B cell (primary cell): ENCODE measurements at regions not wholly inside any gene's neighbourhood (a gene's known extent, or its start where the extent isn't known, plus 50 kb on each side); places are given as distances from the start of the nearest gene placed in this dataset.

Experiments used
- ATAC-seq: fragments of 200-7000 bp; cut with Tn5 transposase; one replicate; pipeline ENCODE4 v1.10.0; 2021; ENCODE audit warnings: low read depth, mild to moderate bottlenecking, moderate number of reproducible peaks, moderate library complexity
- CTCF ChIA-PET: fragments of 350-600 bp; sonication (Branson Sonifier 250); formaldehyde crosslinking; loops from one replicate; lab custom pipeline; 2021; ENCODE audit warnings: antibody characterized with exemption, inconsistent platforms; lab: Charles Lee
- POLR2A ChIA-PET: fragments of 350-600 bp; sonication (Branson Sonifier 250); formaldehyde crosslinking; loops from one replicate; lab custom pipeline; 2021; ENCODE audit warnings: antibody characterized with exemption; lab: Charles Lee
- DNase-seq: peaks from one replicate; pipeline ENCODE4 v3.0.0; 2013
- H2AFZ ChIP-seq: 2 replicates; pipeline ENCODE4 v1.6.1; 2012; ENCODE audit warnings: mild to moderate bottlenecking, low read depth, low read length; ENCODE audit not compliant: insufficient read depth, poor library complexity, severe bottlenecking
- H3K27ac ChIP-seq, 2 donors: 1 replicate in 1 of 2; 2 replicates in 1 of 2; pipeline ENCODE4 v1.5.1; 2012 to 2013; ENCODE audit warnings: low read length in 2 of 2, mild to moderate bottlenecking in 2 of 2, moderate library complexity in 1 of 2
- H3K27me3 ChIP-seq, 4 experiments: fragments of 200-600 bp in 1 of 4; sonication (generic) in 1 of 4; replicated peaks in 1 of 4; 1 replicate in 2 of 4; 2 replicates in 2 of 4; pipeline versions ENCODE4 v1.6.1 to v1.7.0; 2013 to 2016; ENCODE audit warnings: low read length in 3 of 4, mild to moderate bottlenecking in 2 of 4, mixed read lengths in 1 of 4, moderate library complexity in 1 of 4; ENCODE audit not compliant: insufficient read depth in 4 of 4, control insufficient read depth in 3 of 4; ENCODE audit errors: control extremely low read depth in 1 of 4
- H3K36me3 ChIP-seq, 2 experiments: replicated peaks in 1 of 2; 1 replicate in 1 of 2; 2 replicates in 1 of 2; pipeline versions ENCODE4 v1.6.1 to v1.7.1; 2013; ENCODE audit warnings: low read length in 1 of 2; ENCODE audit not compliant: insufficient read depth in 2 of 2, control insufficient read depth in 1 of 2; ENCODE audit errors: control extremely low read depth in 1 of 2, extremely low read depth in 1 of 2
- H3K4me1 ChIP-seq, 2 donors: fragments of 200-600 bp in 1 of 2; sonication (generic) in 1 of 2; 1 replicate in 1 of 2; 2 replicates in 1 of 2; pipeline versions ENCODE4 v1.5.1 to v1.6.1; 2013 to 2017; ENCODE audit warnings: low read length in 2 of 2; ENCODE audit not compliant: control insufficient read depth in 2 of 2, insufficient read depth in 2 of 2
- H3K4me2 ChIP-seq: replicated peaks from 2 replicates; pipeline ENCODE3; 2012; ENCODE audit warnings: mild to moderate bottlenecking, low read depth, low read length; ENCODE audit not compliant: poor library complexity, severe bottlenecking
- H3K4me3 ChIP-seq, 5 experiments: fragments of 200-600 bp in 1 of 5; sonication (generic) in 1 of 5; 1 replicate in 3 of 5; 2 replicates in 2 of 5; pipeline versions ENCODE4 v1.5.1 to v1.7.0; 2011 to 2016; ENCODE audit warnings: low read length in 4 of 5, mild to moderate bottlenecking in 4 of 5, low read depth in 2 of 5, control low read depth in 1 of 5, moderate library complexity in 1 of 5; ENCODE audit not compliant: insufficient read depth in 1 of 5; ENCODE audit errors: control extremely low read depth in 1 of 5, extremely low read depth in 1 of 5
- H3K79me2 ChIP-seq: fragments of 200-600 bp; sonication (generic); one replicate; pipeline ENCODE4 v1.6.0; 2016; ENCODE audit warnings: low read length; ENCODE audit not compliant: control insufficient read depth, insufficient read depth
- H3K9ac ChIP-seq: fragments of 200-600 bp; sonication (generic); 2 replicates; pipeline ENCODE4 v1.6.1; 2017; ENCODE audit warnings: mild to moderate bottlenecking, low read length, moderate library complexity
- H3K9me3 ChIP-seq, 3 donors: one replicate each; pipeline versions ENCODE4 v1.6.1 to v1.7.1; 2013; ENCODE audit warnings: low read length in 2 of 3; ENCODE audit not compliant: control insufficient read depth in 2 of 3, insufficient read depth in 1 of 3; ENCODE audit errors: control extremely low read depth in 1 of 3
- H4K20me1 ChIP-seq: 2 replicates; pipeline ENCODE4 v1.6.0; 2012; ENCODE audit warnings: mild to moderate bottlenecking, low read length; ENCODE audit not compliant: insufficient read depth, control insufficient read depth, poor library complexity, severe bottlenecking
- H3K27ac Mint-ChIP-seq: one replicate; pipeline ENCODE4 v1.8.0; 2021; ENCODE audit warnings: mixed read lengths
- H3K27me3 Mint-ChIP-seq: one replicate; pipeline ENCODE4 v1.8.0; 2021; ENCODE audit warnings: mixed read lengths
- H3K4me1 Mint-ChIP-seq: one replicate; pipeline ENCODE4 v1.8.0; 2021; ENCODE audit warnings: mixed read lengths
- H3K4me3 Mint-ChIP-seq: one replicate; pipeline ENCODE4 v1.8.0; 2021; ENCODE audit warnings: mixed read lengths
- H3K9me3 Mint-ChIP-seq: one replicate; pipeline ENCODE4 v1.8.0; 2022; ENCODE audit warnings: mixed read lengths; ENCODE audit not compliant: insufficient read depth
- CTCF ChIP-seq: fragments of 200-600 bp; IDR thresholded peaks from one replicate; pipeline ENCODE4 v1.8.0; 2022; ENCODE audit warnings: antibody characterized with exemption, mild to moderate bottlenecking
- EZH2 ChIP-seq: IDR thresholded peaks from 2 replicates; pipeline ENCODE4 v1.6.1; 2012; ENCODE audit warnings: borderline replicate concordance, low read depth, mild to moderate bottlenecking, moderate library complexity, low read length; ENCODE audit not compliant: insufficient read depth, poor library complexity, severe bottlenecking
- WGBS: methylation state at CpG from one replicate; pipeline ENCODE4 v1.1.5; 2013; ENCODE audit warnings: missing lambda C conversion rate; ENCODE audit not compliant: insufficient coverage; 5-methylcytosine and 5-hydroxymethylcytosine counted together
- intact Hi-C: fragments of 100-400 bp; cut with micrococcal nuclease; formaldehyde crosslinking; loops from one replicate; pipeline ENCODE4 v1.10.0; 2022

- H3K9ac ChIP-seq, result no peak overlapping the region
- H3K4me3 Mint-ChIP-seq, result no peak overlapping the region
- no peaks in the 10 kb centered on the region for H3K27me3 ChIP-seq
- no peak overlapping the region for H3K27ac ChIP-seq
- TF ChIP-seq EZH2 (no peak), CTCF (no peak)
- intact Hi-C loops, result no loop called here
- no peaks in the 10 kb centered on the region for H3K9me3 ChIP-seq
- H3K4me3 ChIP-seq, result no peak overlapping the region
- H3K36me3 ChIP-seq, result no peaks in the 10 kb centered on the region
- no peak for DNase-seq
- H3K27ac Mint-ChIP-seq, result no peak overlapping the region
- no peak overlapping the region for H2AFZ ChIP-seq
- POLR2A ChIA-PET, result no interaction called here
- H3K4me2 ChIP-seq, result no peak overlapping the region
- H3K4me1 Mint-ChIP-seq, result no peaks in the 10 kb centered on the region
- no peak for ATAC-seq
- no peaks in the 10 kb centered on the region for H3K4me1 ChIP-seq
- H3K27me3 Mint-ChIP-seq, result no peaks in the 10 kb centered on the region
- no peaks in the 10 kb centered on the region for H3K9me3 Mint-ChIP-seq
- no peaks in the 10 kb centered on the region for H3K79me2 ChIP-seq
- WGBS, result no CpG with 5 or more reads among the region's 1 CpG
- H4K20me1 ChIP-seq, result no peaks in the 10 kb centered on the region
- CTCF ChIA-PET, result no interaction called here
Measured at GRCh38 chr3:168574455-168575158, 478.9 kb upstream of the GOLIM4 start.

- ChIA-PET POLR2A (no interaction called here), CTCF (no interaction called here)
- Histone ChIP-seq H3K36me3 (no peaks in the 10 kb centered on the region), H3K9me3 (no peaks in the 10 kb centered on the region), H3K4me1 (no peaks in the 10 kb centered on the region), H3K79me2 (no peaks in the 10 kb centered on the region), H3K4me3 (no peak overlapping the region), H3K9ac (no peak overlapping the region), H2AFZ (no peak overlapping the region), H3K4me2 (no peak overlapping the region), H4K20me1 (no peaks in the 10 kb centered on the region), H3K27me3 (no peaks in the 10 kb centered on the region), H3K27ac (no peak overlapping the region)
- Mint-ChIP-seq H3K4me3 (no peak overlapping the region), H3K27me3 (no peaks in the 10 kb centered on the region), H3K4me1 (no peaks in the 10 kb centered on the region), H3K27ac (no peak overlapping the region), H3K9me3 (no peaks in the 10 kb centered on the region)
- ATAC-seq, result no peak
- WGBS, result no CpG with 5 or more reads among the region's 2 CpGs
- intact Hi-C loops, result no loop called here
- TF ChIP-seq EZH2 (no peak), CTCF (no peak)
- no peak for DNase-seq
Measured at GRCh38 chr3:168570404-168571155, 474.9 kb upstream of the GOLIM4 start.
